ENCODE measurements at regions not wholly inside any gene's neighbourhood (a gene's known extent, or its start where the extent isn't known, plus 50 kb on each side); places are given as distances from the start of the nearest gene placed in this dataset.
"Not testable (repeated sequence)": the region's sequence is repeated elsewhere in the genome, so short reads cannot be mapped to it uniquely, and the experiment has no call there.

- Mint-ChIP-seq H3K36me3 (ENCODE audit: unreplicated experiment) (peaks cover 2% of the 10 kb centered on the region), H3K4me3 (ENCODE audit: unreplicated experiment) (no peak overlapping the region), H3K9me3 (ENCODE audit: unreplicated experiment) (peaks cover 3% of the 10 kb centered on the region), H3K27ac (ENCODE audit: unreplicated experiment) (no peak overlapping the region), H3K27me3 (ENCODE audit: unreplicated experiment) (no peaks in the 10 kb centered on the region), H3K4me1 (ENCODE audit: low read depth, unreplicated experiment) (no peaks in the 10 kb centered on the region)
- TF ChIP-seq, protein P1, sequence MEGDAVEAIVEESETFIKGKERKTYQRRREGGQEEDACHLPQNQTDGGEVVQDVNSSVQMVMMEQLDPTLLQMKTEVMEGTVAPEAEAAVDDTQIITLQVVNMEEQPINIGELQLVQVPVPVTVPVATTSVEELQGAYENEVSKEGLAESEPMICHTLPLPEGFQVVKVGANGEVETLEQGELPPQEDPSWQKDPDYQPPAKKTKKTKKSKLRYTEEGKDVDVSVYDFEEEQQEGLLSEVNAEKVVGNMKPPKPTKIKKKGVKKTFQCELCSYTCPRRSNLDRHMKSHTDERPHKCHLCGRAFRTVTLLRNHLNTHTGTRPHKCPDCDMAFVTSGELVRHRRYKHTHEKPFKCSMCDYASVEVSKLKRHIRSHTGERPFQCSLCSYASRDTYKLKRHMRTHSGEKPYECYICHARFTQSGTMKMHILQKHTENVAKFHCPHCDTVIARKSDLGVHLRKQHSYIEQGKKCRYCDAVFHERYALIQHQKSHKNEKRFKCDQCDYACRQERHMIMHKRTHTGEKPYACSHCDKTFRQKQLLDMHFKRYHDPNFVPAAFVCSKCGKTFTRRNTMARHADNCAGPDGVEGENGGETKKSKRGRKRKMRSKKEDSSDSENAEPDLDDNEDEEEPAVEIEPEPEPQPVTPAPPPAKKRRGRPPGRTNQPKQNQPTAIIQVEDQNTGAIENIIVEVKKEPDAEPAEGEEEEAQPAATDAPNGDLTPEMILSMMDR (IDR thresholded peaks at IDR 0.05; ENCODE audit: partially characterized antibody, unreplicated experiment): no peak
- DNase-seq: no peak
These were observed 620.1 kb downstream of the TLE1 start for GRCh38 chr9:81069038-81069795.

DNA sequence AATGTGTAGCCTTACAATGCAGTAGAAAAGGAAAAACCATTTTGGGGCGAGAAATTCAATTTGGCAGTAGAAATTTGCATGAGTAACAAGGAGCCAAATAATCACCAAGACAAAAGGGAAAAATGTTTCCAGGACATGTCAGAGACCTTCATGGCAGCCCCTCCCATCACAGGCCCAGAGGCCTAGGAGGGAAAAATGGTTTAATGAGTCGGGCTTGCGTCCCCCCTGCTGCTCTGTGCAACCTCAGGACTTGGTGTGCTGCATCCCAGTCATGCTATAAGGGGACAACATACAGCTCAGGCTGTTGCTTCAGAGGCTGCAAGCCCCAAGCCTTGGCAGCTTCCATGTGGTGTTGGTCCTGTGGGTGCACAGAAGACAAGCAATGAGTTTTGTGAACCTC lies 626.4 kb downstream of the TLE1 start:
- H3K27ac Mint-ChIP-seq (ENCODE audit: unreplicated experiment); DNase-seq; H3K4me1 Mint-ChIP-seq (ENCODE audit: low read depth, unreplicated experiment); H3K4me3 Mint-ChIP-seq (ENCODE audit: unreplicated experiment); H3K9me3 Mint-ChIP-seq (ENCODE audit: unreplicated experiment); H3K27me3 Mint-ChIP-seq (ENCODE audit: unreplicated experiment): not testable (repeated sequence)
- H3K36me3 Mint-ChIP-seq (ENCODE audit: unreplicated experiment): peaks cover 25% of the 10 kb centered on the region

DNA sequence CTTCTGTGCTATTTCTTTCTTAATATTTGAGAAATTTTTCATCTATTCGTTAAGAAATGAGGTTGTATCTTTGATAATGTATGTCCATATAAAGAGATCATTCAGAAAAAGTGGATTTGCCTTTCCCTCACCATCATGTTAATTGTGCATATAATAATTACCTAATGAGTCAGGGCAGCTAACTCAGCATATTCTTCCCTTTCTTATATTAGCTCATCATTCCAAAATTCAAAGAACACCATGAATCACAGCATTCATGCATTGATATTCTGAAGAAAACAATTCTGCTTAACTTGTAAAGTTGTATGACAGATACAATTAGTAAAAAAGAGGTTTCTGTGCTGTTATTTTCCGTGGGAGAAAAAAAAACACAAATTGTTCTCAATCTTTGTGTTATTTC lies 630.6 kb downstream of the TLE1 start:
- DNase-seq: no peak
- H3K4me3 Mint-ChIP-seq (ENCODE audit: unreplicated experiment): no peak overlapping the region
- TF ChIP-seq, protein P1 (IDR thresholded peaks at IDR 0.05; ENCODE audit: partially characterized antibody, unreplicated experiment): no peak

GRCh38 chr9:81053298-81054025 lies 635.9 kb downstream of the TLE1 start:
- H3K36me3 Mint-ChIP-seq (ENCODE audit: unreplicated experiment): no peaks in the 10 kb centered on the region
- H3K27ac Mint-ChIP-seq (ENCODE audit: unreplicated experiment): no peak overlapping the region
- no peak for DNase-seq
- H3K9me3 Mint-ChIP-seq (ENCODE audit: unreplicated experiment): no peaks in the 10 kb centered on the region
- H3K27me3 Mint-ChIP-seq (ENCODE audit: unreplicated experiment): no peaks in the 10 kb centered on the region
- H3K4me3 Mint-ChIP-seq (ENCODE audit: unreplicated experiment): no peak overlapping the region
- TF ChIP-seq, protein P1 (IDR thresholded peaks at IDR 0.05; ENCODE audit: partially characterized antibody, unreplicated experiment): no peak
- H3K4me1 Mint-ChIP-seq (ENCODE audit: low read depth, unreplicated experiment): no peaks in the 10 kb centered on the region

More for the DNA sequence above, 630.6 kb downstream of the TLE1 start:
- H3K9me3 Mint-ChIP-seq (ENCODE audit: unreplicated experiment): peaks cover 6% of the 10 kb centered on the region
- H3K4me1 Mint-ChIP-seq (ENCODE audit: low read depth, unreplicated experiment): no peaks in the 10 kb centered on the region
- no peaks in the 10 kb centered on the region for H3K27me3 Mint-ChIP-seq (ENCODE audit: unreplicated experiment)
- H3K27ac Mint-ChIP-seq (ENCODE audit: unreplicated experiment): no peak overlapping the region
- H3K36me3 Mint-ChIP-seq (ENCODE audit: unreplicated experiment): peaks cover 22% of the 10 kb centered on the region

- Mint-ChIP-seq H3K9me3 (ENCODE audit: unreplicated experiment) (no peaks in the 10 kb centered on the region), H3K4me1 (ENCODE audit: low read depth, unreplicated experiment) (no peaks in the 10 kb centered on the region), H3K27ac (ENCODE audit: unreplicated experiment) (no peak overlapping the region), H3K4me3 (ENCODE audit: unreplicated experiment) (no peak overlapping the region), H3K27me3 (ENCODE audit: unreplicated experiment) (no peaks in the 10 kb centered on the region), H3K36me3 (ENCODE audit: unreplicated experiment) (no peaks in the 10 kb centered on the region)
- no peak for DNase-seq
- TF ChIP-seq, protein P1 (IDR thresholded peaks at IDR 0.05; ENCODE audit: partially characterized antibody, unreplicated experiment): no peak
These were observed 636.5 kb downstream of the TLE1 start for GRCh38 chr9:81052846-81053245.
